Tibial artery (tissue), 4 donors: ENCODE measurements at regions not wholly inside any gene's neighbourhood (a gene's known extent, or its start where the extent isn't known, plus 50 kb on each side); places are given as distances from the start of the nearest gene placed in this dataset.

Experiments
- DNase-seq, 2 donors: peaks; one replicate each; pipeline ENCODE4 v3.0.0-alpha.2; 2019
- H3K27ac ChIP-seq, 2 donors: fragments of 200-600 bp; sonication (generic) in 1 of 2; 1 replicate in 1 of 2; 2 replicates in 1 of 2; pipeline ENCODE4 v1.5.1; 2018 to 2019; ENCODE audit warnings: mild to moderate bottlenecking in 1 of 2
- H3K27me3 ChIP-seq, 2 donors: fragments of 200-600 bp; sonication (generic) in 1 of 2; one replicate each; pipeline versions ENCODE4 v1.5.1 to v1.6.0; 2016 to 2019
- H3K36me3 ChIP-seq, 3 donors: fragments of 200-600 bp; sonication (generic) in 2 of 3; one replicate each; pipeline ENCODE4 v1.5.1; 2016 to 2019; ENCODE audit warnings: mild to moderate bottlenecking in 2 of 3
- H3K4me1 ChIP-seq, 4 donors: fragments of 200-600 bp; sonication (generic) in 2 of 4; 1 replicate in 3 of 4; 2 replicates in 1 of 4; pipeline ENCODE4 v1.5.1; 2016 to 2019
- H3K4me3 ChIP-seq, 2 donors: fragments of 200-600 bp; sonication (generic) in 1 of 2; 1 replicate in 1 of 2; 2 replicates in 1 of 2; pipeline ENCODE4 v1.5.1; 2018 to 2019; ENCODE audit warnings: mild to moderate bottlenecking in 2 of 2
- H3K9me3 ChIP-seq, 3 donors: fragments of 200-600 bp; sonication (generic) in 1 of 3; one replicate each; pipeline ENCODE4 v1.5.1; 2016 to 2019
- CTCF ChIP-seq, 2 experiments: fragments of 200-600 bp in 1 of 2; fragments of 450-650 bp in 1 of 2; IDR thresholded peaks; one replicate each; pipeline ENCODE4 v1.5.1; 2017 to 2019; ENCODE audit warnings: antibody characterized with exemption in 2 of 2, mild to moderate bottlenecking in 1 of 2, moderate library complexity in 1 of 2
- intact Hi-C: fragments of 100-400 bp; cut with DNase I; formaldehyde crosslinking; loops from one replicate; pipeline ENCODE4 v1.15.0; 2023; ENCODE audit warnings: low total_unique reads

DNA sequence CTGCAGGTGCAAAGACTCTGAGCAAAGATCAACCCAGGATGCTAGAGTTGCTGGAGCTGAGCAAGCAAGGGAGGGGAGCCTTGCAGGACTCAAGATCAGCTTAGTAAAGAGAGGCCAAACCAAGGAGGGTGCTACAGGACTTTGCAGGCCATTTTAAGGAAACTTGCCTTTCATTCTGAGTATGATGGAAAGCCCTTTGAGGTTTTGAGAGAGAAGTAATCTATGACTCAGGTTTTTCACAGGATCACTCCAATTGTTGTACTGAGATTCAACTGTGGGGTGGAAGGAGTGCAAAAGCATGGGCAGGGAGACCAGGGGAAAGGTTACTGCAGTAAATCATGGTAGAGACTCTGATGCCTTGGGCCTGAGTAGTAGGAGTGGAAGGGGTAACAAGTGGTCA is 260.4 kb upstream of the GPR149 start:
- H3K27me3 ChIP-seq = no peaks in the 10 kb centered on the region
- intact Hi-C loops = no loop called here
- DNase-seq = no peak
- no peaks in the 10 kb centered on the region for H3K36me3 ChIP-seq
- no peaks in the 10 kb centered on the region for H3K9me3 ChIP-seq
- no peak overlapping the region for H3K4me3 ChIP-seq
- no peak overlapping the region for H3K27ac ChIP-seq
- H3K4me1 ChIP-seq = no peaks in the 10 kb centered on the region
- TF ChIP-seq CTCF (IDR thresholded peaks at IDR 0.05) = no peak

GRCh38 chr3:154684440-154684839 is 254.4 kb upstream of the GPR149 start:
- no peaks in the 10 kb centered on the region for H3K36me3 ChIP-seq
- no peak for DNase-seq
- no peak overlapping the region for H3K27ac ChIP-seq
- intact Hi-C loops = no loop called here
- no peak overlapping the region for H3K4me3 ChIP-seq
- TF ChIP-seq CTCF (IDR thresholded peaks at IDR 0.05) = no peak
- no peaks in the 10 kb centered on the region for H3K27me3 ChIP-seq
- H3K9me3 ChIP-seq = peaks cover 0 to 7% (median 0%) of the 10 kb centered on the region in 3 donors
- H3K4me1 ChIP-seq = no peaks in the 10 kb centered on the region

GRCh38 chr3:154684021-154684420 is 254.0 kb upstream of the GPR149 start:
- Histone ChIP-seq H3K27me3 (no peaks in the 10 kb centered on the region), H3K9me3 (peaks cover 0 to 7% (median 0%) of the 10 kb centered on the region in 3 donors), H3K4me1 (no peaks in the 10 kb centered on the region), H3K27ac (no peak overlapping the region), H3K36me3 (no peaks in the 10 kb centered on the region), H3K4me3 (no peak overlapping the region)
- no peak for TF ChIP-seq CTCF (IDR thresholded peaks at IDR 0.05)
- intact Hi-C loops = no loop called here
- no peak for DNase-seq

GRCh38 chr3:154678041-154678654 is 248.2 kb upstream of the GPR149 start:
- Histone ChIP-seq H3K4me3 (no peak overlapping the region), H3K27ac (no peak overlapping the region), H3K36me3 (no peaks in the 10 kb centered on the region), H3K9me3 (no peaks in the 10 kb centered on the region), H3K27me3 (no peaks in the 10 kb centered on the region), H3K4me1 (no peaks in the 10 kb centered on the region)
- DNase-seq = no peak
- TF ChIP-seq CTCF (IDR thresholded peaks at IDR 0.05) = no peak
- intact Hi-C loops = no loop called here

DNA sequence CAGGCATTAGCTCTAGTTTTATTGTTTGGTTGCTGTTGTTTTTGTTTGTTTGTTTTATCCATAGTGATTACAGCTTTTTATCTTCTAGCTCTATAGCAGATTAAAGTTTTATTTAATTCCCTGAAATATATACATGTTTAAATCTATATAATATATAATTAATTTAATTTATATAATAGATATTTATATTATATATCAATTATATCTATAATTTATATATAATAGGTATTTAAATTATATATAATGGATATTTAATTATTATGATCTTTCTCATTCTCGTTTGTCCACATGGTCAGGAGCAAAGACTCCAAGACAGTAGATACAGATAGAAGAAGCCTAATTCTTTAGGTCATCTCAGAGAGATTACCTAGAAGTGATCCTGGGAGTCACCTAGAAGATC is 238.8 kb upstream of the GPR149 start:
- intact Hi-C loops = no loop called here
- Histone ChIP-seq H3K4me1 (no peaks in the 10 kb centered on the region), H3K36me3 (no peaks in the 10 kb centered on the region), H3K9me3 (no peaks in the 10 kb centered on the region), H3K4me3 (no peak overlapping the region), H3K27me3 (no peaks in the 10 kb centered on the region), H3K27ac (no peak overlapping the region)
- DNase-seq = no peak
- TF ChIP-seq CTCF (IDR thresholded peaks at IDR 0.05) = no peak

GRCh38 chr3:154668187-154668586 is 238.2 kb upstream of the GPR149 start:
- Histone ChIP-seq H3K9me3 (no peaks in the 10 kb centered on the region), H3K27me3 (no peaks in the 10 kb centered on the region), H3K4me1 (no peaks in the 10 kb centered on the region), H3K4me3 (no peak overlapping the region), H3K27ac (no peak overlapping the region), H3K36me3 (no peaks in the 10 kb centered on the region)
- DNase-seq = no peak
- no peak for TF ChIP-seq CTCF (IDR thresholded peaks at IDR 0.05)
- intact Hi-C loops = no loop called here
